ENCODE measurements at regions not wholly inside any gene's neighbourhood (a gene's known extent, or its start where the extent isn't known, plus 50 kb on each side); places are given as distances from the start of the nearest gene placed in this dataset.

DNA sequence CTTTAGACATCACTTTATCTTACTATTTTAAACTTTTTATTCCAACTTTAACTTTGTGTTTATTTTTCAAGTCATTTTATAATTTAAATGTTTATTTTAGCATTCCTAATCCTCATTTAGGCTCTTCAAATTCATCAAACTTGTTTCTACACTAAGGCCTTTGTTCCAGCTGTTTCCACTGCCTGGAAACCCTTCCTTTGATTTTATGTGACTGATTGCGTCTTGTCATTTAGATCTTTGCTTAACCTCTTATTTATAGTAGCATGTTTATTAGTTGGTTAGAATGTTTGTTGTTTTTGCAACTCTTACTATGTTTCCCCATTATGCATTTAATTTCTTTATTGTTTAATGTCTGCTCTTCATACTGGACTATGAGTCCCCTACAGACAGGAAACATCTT is 132.0 kb downstream of the FAM181B start:
- DNase-seq (no peak), ATAC-seq (ENCODE audit: low read depth) (no peak)
- Histone ChIP-seq H2BK15ac (ENCODE audit: low read depth, low read length) (no peak overlapping the region), H3K18ac (ENCODE audit: low read depth, low read length) (no peak overlapping the region), H3K4me1 (ENCODE audit: control insufficient read depth, insufficient read depth, low read length) (no peaks in the 10 kb centered on the region), H3K27me3 (ENCODE audit: control insufficient read depth, insufficient read depth, low read length) (no peaks in the 10 kb centered on the region), H3K4ac (ENCODE audit: low read depth, low read length) (no peak overlapping the region), H2BK5ac (ENCODE audit: low read depth, low read length, poor library complexity, severe bottlenecking) (no peak overlapping the region), H3K56ac (ENCODE audit: extremely low read depth, insufficient read depth, low read length) (no peak overlapping the region), H2AK5ac (ENCODE audit: low read depth, low read length) (no peak overlapping the region), H3K9me1 (ENCODE audit: insufficient read depth, low read length) (no peaks in the 10 kb centered on the region), H3K79me1 (ENCODE audit: low read depth in 1 of 2, low read length in 2 of 2) (no peaks in the 10 kb centered on the region), H2AK9ac (replicated peaks; ENCODE audit: low read depth, low read length, poor library complexity) (no peak overlapping the region), H3K14ac (replicated peaks; ENCODE audit: low read depth, low read length) (no peak overlapping the region), H3K9ac (ENCODE audit: low read depth, low read length) (no peak overlapping the region), H4K20me1 (ENCODE audit: insufficient read depth, low read length) (no peaks in the 10 kb centered on the region), H3K27ac (ENCODE audit: insufficient read depth, low read length) (no peak overlapping the region), H2BK20ac (ENCODE audit: low read depth, low read length) (no peak overlapping the region), H4K5ac (ENCODE audit: low read depth, low read length) (no peak overlapping the region), H3K36me3 (ENCODE audit: control insufficient read depth, insufficient read depth, low read length) (no peaks in the 10 kb centered on the region), H2AFZ (replicated peaks; ENCODE audit: low read length, poor library complexity) (no peak overlapping the region), H3K23ac (ENCODE audit: low read depth, low read length) (no peak overlapping the region), H3K4me3 (ENCODE audit: insufficient read depth, low read depth, low read length) (no peak overlapping the region), H4K8ac (ENCODE audit: low read depth in 2 of 2, low read length in 2 of 2) (no peak overlapping the region), H3K4me2 (ENCODE audit: low read depth, low read length) (no peak overlapping the region), H3K9me3 (ENCODE audit: control insufficient read depth, insufficient read depth, low read length) (no peaks in the 10 kb centered on the region), H4K91ac (ENCODE audit: insufficient read depth, low read depth, low read length) (no peak overlapping the region), H2BK120ac (ENCODE audit: low read depth, low read length) (no peak overlapping the region)
- no CpG with 5 or more reads among the region's 1 CpG for WGBS, 2 experiments (ENCODE audit: extremely low coverage in 2 of 2, insufficient read length in 1 of 2)
- in situ Hi-C loops (cut with MboI; ENCODE audit: low sequenced_read_pairs): no loop called here
- dilution Hi-C loops (cut with HindIII; ENCODE audit: low sequenced_read_pairs, unreplicated experiment): no loop called here
- ChIA-PET CTCF (interaction anchor here (0.6 kb wide), 1 partner anchor 11 kb away, joined by 4 read pairs; no protein-coding TSS in a partner anchor), POLR2A (ENCODE audit: unreplicated experiment) (no interaction called here)
- no TSS peak for BruUV-seq (replicated peaks)
- intact Hi-C loops (cut with micrococcal nuclease): no loop called here
- TF ChIP-seq ELK1 (IDR thresholded peaks at IDR 0.05; ENCODE audit: borderline replicate concordance, low read depth, low read length) (no peak), RFX5 (IDR thresholded peaks at IDR 0.05; ENCODE audit: low read depth, low read length) (no peak), RAD21 (IDR thresholded peaks at IDR 0.05; ENCODE audit: low read length) (no peak), FOS (IDR thresholded peaks at IDR 0.05; ENCODE audit: low read depth, low read length) (no peak), CEBPB (IDR thresholded peaks at IDR 0.05; ENCODE audit: low read depth, low read length) (no peak), BHLHE40 (IDR thresholded peaks at IDR 0.05; ENCODE audit: low read depth, low read length) (no peak), POLR2A (IDR thresholded peaks at IDR 0.05; ENCODE audit: low read depth, low read length) (no peak), SMC3 (IDR thresholded peaks at IDR 0.05; ENCODE audit: low read depth, low read length) (no peak), MAFK (IDR thresholded peaks at IDR 0.05; ENCODE audit: low read depth, low read length) (no peak), CTCF (conservative IDR thresholded peaks at IDR 0.05; ENCODE audit: low read depth, low read length) (no peak), MXI1 (IDR thresholded peaks at IDR 0.05; ENCODE audit: borderline replicate concordance, low read depth, low read length) (no peak), USF2 (IDR thresholded peaks at IDR 0.05; ENCODE audit: low read depth, low read length) (no peak), RCOR1 (IDR thresholded peaks at IDR 0.05; ENCODE audit: insufficient replicate concordance, low read length) (no peak), NFE2L2 (IDR thresholded peaks at IDR 0.05; ENCODE audit: low read depth, low read length) (no peak), CHD1 (IDR thresholded peaks at IDR 0.05; ENCODE audit: low read depth, low read length) (no peak), MAZ (IDR thresholded peaks at IDR 0.05; ENCODE audit: borderline replicate concordance, low read depth, low read length) (no peak)
